Colonic mucosa (tissue), 4 donors: ENCODE measurements at regions not wholly inside any gene's neighbourhood (a gene's known extent, or its start where the extent isn't known, plus 50 kb on each side); places are given as distances from the start of the nearest gene placed in this dataset.

ENCODE experiments used
- DNase-seq: peaks from one replicate; pipeline ENCODE4 v3.0.0-alpha.2; 2020
- H3K27ac ChIP-seq: fragments of 200-600 bp; one replicate; pipeline ENCODE4 v1.8.0; 2021
- H3K27me3 ChIP-seq: fragments of 200-600 bp; one replicate; pipeline ENCODE4 v1.8.0; 2021
- H3K36me3 ChIP-seq: fragments of 200-600 bp; one replicate; pipeline ENCODE4 v1.8.0; 2021
- H3K4me1 ChIP-seq: fragments of 200-600 bp; one replicate; pipeline ENCODE4 v1.8.0; 2021; ENCODE audit warnings: mild to moderate bottlenecking
- H3K4me3 ChIP-seq: fragments of 200-600 bp; one replicate; pipeline ENCODE4 v1.8.0; 2021
- H3K9ac ChIP-seq, 2 donors: one replicate each; pipeline ENCODE4 v1.7.0; 2013; ENCODE audit warnings: control low read depth in 2 of 2, low read depth in 2 of 2, low read length in 2 of 2
- H3K9me3 ChIP-seq: fragments of 200-600 bp; one replicate; pipeline ENCODE4 v1.8.0; 2021
- intact Hi-C: fragments of 100-400 bp; cut with DNase I; formaldehyde crosslinking; loops from one replicate; pipeline ENCODE4 v1.14.1; 2022
- TF ChIP-seq, protein P1 (sequence below): fragments of 200-600 bp; IDR thresholded peaks from one replicate; pipeline ENCODE4 v1.8.0; 2022; ENCODE audit warnings: antibody characterized with exemption, mild to moderate bottlenecking
- donor health status: healthy.
- donor health status: DM: no; HTN: no; CAD: no.
- donor health status: DM: no; HTN: no; CAD: no.

DNA sequence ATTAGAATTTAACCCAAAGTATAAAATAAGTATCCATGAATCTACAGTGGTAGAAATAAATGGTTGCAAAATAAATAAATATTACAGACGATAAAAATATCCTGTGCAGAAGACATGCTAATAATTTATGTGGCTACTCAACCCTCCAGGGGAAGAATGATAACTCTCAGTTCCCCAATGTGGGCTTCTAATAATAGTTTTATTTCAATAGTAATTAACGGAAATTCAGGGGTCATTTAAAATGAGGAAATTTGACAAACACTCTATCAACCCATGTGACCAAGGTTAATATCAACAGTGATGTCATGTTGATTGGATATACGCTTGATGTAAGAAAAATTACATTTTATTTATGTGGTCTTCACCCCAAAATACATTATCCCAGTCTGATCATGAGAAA is 1082.6 kb upstream of the LRRTM3 start:
- TF ChIP-seq, protein P1, sequence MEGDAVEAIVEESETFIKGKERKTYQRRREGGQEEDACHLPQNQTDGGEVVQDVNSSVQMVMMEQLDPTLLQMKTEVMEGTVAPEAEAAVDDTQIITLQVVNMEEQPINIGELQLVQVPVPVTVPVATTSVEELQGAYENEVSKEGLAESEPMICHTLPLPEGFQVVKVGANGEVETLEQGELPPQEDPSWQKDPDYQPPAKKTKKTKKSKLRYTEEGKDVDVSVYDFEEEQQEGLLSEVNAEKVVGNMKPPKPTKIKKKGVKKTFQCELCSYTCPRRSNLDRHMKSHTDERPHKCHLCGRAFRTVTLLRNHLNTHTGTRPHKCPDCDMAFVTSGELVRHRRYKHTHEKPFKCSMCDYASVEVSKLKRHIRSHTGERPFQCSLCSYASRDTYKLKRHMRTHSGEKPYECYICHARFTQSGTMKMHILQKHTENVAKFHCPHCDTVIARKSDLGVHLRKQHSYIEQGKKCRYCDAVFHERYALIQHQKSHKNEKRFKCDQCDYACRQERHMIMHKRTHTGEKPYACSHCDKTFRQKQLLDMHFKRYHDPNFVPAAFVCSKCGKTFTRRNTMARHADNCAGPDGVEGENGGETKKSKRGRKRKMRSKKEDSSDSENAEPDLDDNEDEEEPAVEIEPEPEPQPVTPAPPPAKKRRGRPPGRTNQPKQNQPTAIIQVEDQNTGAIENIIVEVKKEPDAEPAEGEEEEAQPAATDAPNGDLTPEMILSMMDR, result no peak
- H3K27ac ChIP-seq, result no peak overlapping the region
- no peak for DNase-seq
- no peaks in the 10 kb centered on the region for H3K27me3 ChIP-seq
- H3K9me3 ChIP-seq, result no peaks in the 10 kb centered on the region
- no peak overlapping the region for H3K4me3 ChIP-seq
- no peak overlapping the region for H3K9ac ChIP-seq
- intact Hi-C loops, result no loop called here
- no peaks in the 10 kb centered on the region for H3K36me3 ChIP-seq
- no peaks in the 10 kb centered on the region for H3K4me1 ChIP-seq

DNA sequence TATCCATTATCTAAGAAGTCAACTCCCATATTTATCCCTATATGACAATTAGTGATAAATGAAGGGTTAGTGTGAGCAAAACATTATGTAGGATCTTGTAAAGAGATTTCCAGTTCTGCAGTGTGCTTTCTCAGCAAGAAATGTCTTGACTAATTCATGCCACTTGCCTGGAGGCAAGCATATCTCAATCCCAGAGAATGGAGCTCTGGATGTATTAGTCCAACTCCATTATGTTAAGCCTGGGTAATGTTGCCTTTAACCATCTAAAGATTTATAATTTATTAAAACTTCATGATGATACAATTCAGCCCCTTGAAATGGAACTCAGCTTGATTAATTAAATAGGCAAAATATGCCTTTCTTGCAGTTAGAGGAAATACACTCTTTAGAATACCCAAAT is 1079.9 kb upstream of the LRRTM3 start:
- no peaks in the 10 kb centered on the region for H3K9me3 ChIP-seq
- TF ChIP-seq, protein P1, result no peak
- H3K27ac ChIP-seq, result no peak overlapping the region
- no peaks in the 10 kb centered on the region for H3K36me3 ChIP-seq
- H3K9ac ChIP-seq, result no peak overlapping the region
- no peak overlapping the region for H3K4me3 ChIP-seq
- no peaks in the 10 kb centered on the region for H3K27me3 ChIP-seq
- intact Hi-C loops, result no loop called here
- no peaks in the 10 kb centered on the region for H3K4me1 ChIP-seq
- no peak for DNase-seq

DNA sequence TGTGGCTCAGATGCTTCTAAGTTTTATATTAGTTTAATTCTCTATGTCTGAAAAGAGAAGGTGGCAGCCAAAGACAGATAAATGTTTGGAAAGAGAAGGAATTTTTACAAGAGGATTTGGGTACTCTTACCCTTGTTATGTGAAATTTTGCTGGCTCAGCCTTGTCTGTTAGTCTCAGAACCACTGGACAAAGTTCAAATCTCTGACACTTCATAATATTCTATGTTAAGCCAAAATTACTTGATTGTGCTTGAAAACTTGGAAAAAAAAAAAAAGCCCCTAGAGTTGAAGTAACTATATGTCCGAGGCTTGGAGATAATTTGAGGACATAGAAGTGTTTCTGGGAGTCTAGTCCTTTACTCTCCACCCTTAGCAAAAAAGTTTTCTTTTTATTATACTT is 1079.3 kb upstream of the LRRTM3 start:
- no peaks in the 10 kb centered on the region for H3K9me3 ChIP-seq
- H3K9ac ChIP-seq, result no peak overlapping the region
- TF ChIP-seq, protein P1, result no peak
- H3K36me3 ChIP-seq, result no peaks in the 10 kb centered on the region
- no peaks in the 10 kb centered on the region for H3K4me1 ChIP-seq
- DNase-seq, result no peak
- H3K27ac ChIP-seq, result no peak overlapping the region
- intact Hi-C loops, result no loop called here
- no peak overlapping the region for H3K4me3 ChIP-seq
- no peaks in the 10 kb centered on the region for H3K27me3 ChIP-seq

DNA sequence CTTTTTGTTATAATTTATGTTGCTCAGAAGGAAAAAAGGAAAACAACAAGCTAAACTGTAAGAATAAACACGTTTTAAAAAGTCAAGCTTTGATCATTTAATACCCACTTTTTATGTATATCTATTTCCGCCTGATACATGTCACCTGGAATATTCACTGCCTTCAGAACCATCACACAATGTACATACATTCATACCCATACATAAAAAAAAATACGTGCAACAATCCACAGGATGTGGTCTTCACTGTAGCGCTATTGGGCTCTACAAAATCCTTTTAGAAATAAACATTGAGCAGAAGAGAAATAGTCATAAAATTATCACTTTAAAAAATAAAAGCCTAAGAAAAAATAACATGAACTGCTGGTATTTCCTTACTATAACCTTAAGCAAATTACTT is 1078.9 kb upstream of the LRRTM3 start:
- Histone ChIP-seq H3K36me3 (no peaks in the 10 kb centered on the region), H3K9me3 (no peaks in the 10 kb centered on the region), H3K27ac (no peak overlapping the region), H3K27me3 (no peaks in the 10 kb centered on the region), H3K9ac (no peak overlapping the region), H3K4me3 (no peak overlapping the region), H3K4me1 (no peaks in the 10 kb centered on the region)
- TF ChIP-seq, protein P1, result no peak
- DNase-seq, result no peak
- intact Hi-C loops, result no loop called here

DNA sequence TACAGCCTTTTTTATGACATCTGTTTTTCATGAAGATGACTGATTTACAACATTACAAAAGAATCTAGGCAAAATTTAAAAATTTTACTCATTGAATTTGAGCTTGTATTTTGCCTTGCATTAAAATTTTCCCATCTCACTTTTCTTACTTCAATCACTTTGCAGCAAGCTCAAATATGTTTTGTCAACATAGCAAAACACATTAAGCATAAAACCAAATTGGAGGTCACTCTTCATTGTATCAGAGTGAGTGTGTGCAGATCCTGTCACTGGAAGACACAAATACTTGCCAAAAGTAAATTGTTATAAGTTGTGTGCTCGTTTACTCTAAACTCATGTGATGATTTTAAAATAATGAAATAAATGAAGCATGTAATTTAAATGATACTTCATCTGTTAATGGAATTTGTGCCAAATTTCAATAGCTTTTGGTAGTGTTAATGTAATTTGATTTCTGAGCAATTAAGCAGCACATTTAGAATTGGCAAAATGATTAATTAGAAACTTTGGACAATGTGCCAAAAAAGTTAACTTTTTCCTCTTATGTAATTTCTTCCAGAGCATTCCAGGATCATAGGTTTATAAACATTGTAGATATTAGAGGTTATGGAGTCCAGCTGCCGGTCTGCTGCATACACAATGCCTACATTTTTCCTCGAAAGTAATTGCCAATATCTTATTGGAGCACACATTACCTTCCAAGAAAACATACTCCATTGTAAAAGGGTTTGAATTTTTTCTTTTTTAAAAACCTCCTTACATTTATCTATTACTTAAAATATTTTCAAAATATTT is 1078.2 kb upstream of the LRRTM3 start:
- DNase-seq, result no peak
- Histone ChIP-seq H3K9ac (no peak overlapping the region), H3K36me3 (no peaks in the 10 kb centered on the region), H3K27ac (no peak overlapping the region), H3K27me3 (no peaks in the 10 kb centered on the region), H3K4me1 (no peaks in the 10 kb centered on the region), H3K4me3 (no peak overlapping the region), H3K9me3 (no peaks in the 10 kb centered on the region)
- TF ChIP-seq, protein P1, result no peak
- intact Hi-C loops, result no loop called here
